Left lung (tissue), 4 donors: ENCODE measurements at regions not wholly inside any gene's neighbourhood (a gene's known extent, or its start where the extent isn't known, plus 50 kb on each side); places are given as distances from the start of the nearest gene placed in this dataset.

Experiments
- ATAC-seq: fragments of 200-7000 bp; cut with Tn5 transposase; one replicate; pipeline ENCODE4 v1.9.1; 2020; ENCODE audit warnings: moderate library complexity
- DNase-seq, 4 donors: peaks; one replicate each; pipeline ENCODE4 v3.0.0-alpha.2; 2013 to 2020
- H3K27ac ChIP-seq, 2 donors: fragments of 200-600 bp; sonication (generic) in 1 of 2; one replicate each; pipeline versions ENCODE4 v1.5.0 to v1.8.0; 2020 to 2021
- H3K27me3 ChIP-seq, 2 donors: fragments of 200-600 bp; sonication (generic) in 1 of 2; one replicate each; pipeline versions ENCODE4 v1.5.0 to v1.8.0; 2020 to 2021
- H3K36me3 ChIP-seq, 2 donors: fragments of 200-600 bp; sonication (generic) in 1 of 2; one replicate each; pipeline versions ENCODE4 v1.5.0 to v1.8.0; 2020 to 2021
- H3K4me1 ChIP-seq, 2 donors: fragments of 200-600 bp; one replicate each; pipeline ENCODE4 v1.8.0; 2021
- H3K4me3 ChIP-seq, 2 donors: fragments of 200-600 bp; sonication (generic) in 1 of 2; one replicate each; pipeline versions ENCODE4 v1.5.0 to v1.8.0; 2020 to 2021; ENCODE audit warnings: mild to moderate bottlenecking in 1 of 2
- H3K9me3 ChIP-seq, 2 donors: fragments of 200-600 bp; sonication (generic) in 1 of 2; one replicate each; pipeline versions ENCODE4 v1.5.0 to v1.8.0; 2020 to 2021
- intact Hi-C, 2 donors: fragments of 100-400 bp; cut with DNase I; formaldehyde crosslinking; loops; one replicate each; pipeline versions ENCODE4 v1.11.2 to v1.14.2; 2022
- TF ChIP-seq, protein P1 (sequence below), 2 donors: fragments of 200-600 bp; sonication (generic) in 1 of 2; IDR thresholded peaks; one replicate each; pipeline versions ENCODE4 v1.5.0 to v1.8.0; 2021; ENCODE audit warnings: antibody characterized with exemption in 2 of 2
- donor health status: DM: no; HTN: yes; CAD: no.
- donor health status: DM: no; HTN: no; CAD: no.

DNA sequence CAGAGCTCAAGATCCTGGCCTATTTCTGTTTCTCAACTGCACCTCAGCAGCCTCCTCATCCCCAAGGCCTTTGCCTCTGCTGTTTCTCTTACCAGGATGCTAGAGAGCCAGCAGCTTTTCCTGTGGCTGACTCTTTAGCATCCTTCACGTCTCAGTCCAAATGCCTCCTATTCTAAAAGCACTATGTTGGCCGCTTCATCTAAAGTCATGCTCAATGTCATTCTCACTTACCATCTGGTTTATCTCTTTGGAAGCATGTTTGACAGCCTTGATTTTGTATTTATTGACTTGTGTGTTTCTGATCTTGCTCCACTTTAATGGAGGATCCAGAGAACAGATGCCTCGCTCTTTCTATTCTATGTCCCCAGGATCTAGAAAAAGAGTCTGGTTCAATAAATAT is 351.8 kb upstream of the CDH11 start:
- TF ChIP-seq, protein P1, sequence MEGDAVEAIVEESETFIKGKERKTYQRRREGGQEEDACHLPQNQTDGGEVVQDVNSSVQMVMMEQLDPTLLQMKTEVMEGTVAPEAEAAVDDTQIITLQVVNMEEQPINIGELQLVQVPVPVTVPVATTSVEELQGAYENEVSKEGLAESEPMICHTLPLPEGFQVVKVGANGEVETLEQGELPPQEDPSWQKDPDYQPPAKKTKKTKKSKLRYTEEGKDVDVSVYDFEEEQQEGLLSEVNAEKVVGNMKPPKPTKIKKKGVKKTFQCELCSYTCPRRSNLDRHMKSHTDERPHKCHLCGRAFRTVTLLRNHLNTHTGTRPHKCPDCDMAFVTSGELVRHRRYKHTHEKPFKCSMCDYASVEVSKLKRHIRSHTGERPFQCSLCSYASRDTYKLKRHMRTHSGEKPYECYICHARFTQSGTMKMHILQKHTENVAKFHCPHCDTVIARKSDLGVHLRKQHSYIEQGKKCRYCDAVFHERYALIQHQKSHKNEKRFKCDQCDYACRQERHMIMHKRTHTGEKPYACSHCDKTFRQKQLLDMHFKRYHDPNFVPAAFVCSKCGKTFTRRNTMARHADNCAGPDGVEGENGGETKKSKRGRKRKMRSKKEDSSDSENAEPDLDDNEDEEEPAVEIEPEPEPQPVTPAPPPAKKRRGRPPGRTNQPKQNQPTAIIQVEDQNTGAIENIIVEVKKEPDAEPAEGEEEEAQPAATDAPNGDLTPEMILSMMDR (IDR thresholded peaks at IDR 0.05) = no peak
- ATAC-seq (no peak), DNase-seq (no peak)
- Histone ChIP-seq H3K27ac (no peak overlapping the region), H3K4me1 (no peaks in the 10 kb centered on the region), H3K4me3 (no peak overlapping the region), H3K9me3 (no peaks in the 10 kb centered on the region), H3K27me3 (no peaks in the 10 kb centered on the region), H3K36me3 (no peaks in the 10 kb centered on the region)
- intact Hi-C loops = no loop called here

DNA sequence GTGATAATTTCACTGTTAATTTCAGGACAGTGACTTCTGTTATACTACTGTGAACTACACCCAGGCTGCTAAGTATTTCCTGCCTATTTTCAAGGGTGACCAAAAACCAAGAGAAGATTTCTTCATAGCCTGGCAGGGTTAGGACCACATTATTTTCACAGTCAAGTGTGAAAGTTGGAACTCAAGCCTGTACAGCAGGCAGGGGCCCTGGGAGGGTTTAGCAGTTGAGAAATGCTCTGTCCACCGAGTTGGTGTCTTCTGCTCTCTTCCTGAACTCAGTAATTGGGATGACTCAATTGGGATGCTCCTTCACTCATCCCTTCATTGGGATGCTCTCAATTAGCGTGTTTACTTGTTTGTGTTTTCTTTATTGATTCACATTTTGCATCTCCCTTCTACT is 347.3 kb upstream of the CDH11 start:
- Histone ChIP-seq H3K36me3 (no peaks in the 10 kb centered on the region), H3K4me1 (no peaks in the 10 kb centered on the region), H3K27ac (no peak overlapping the region), H3K4me3 (no peak overlapping the region), H3K27me3 (no peaks in the 10 kb centered on the region), H3K9me3 (no peaks in the 10 kb centered on the region)
- DNase-seq (no peak), ATAC-seq (no peak)
- intact Hi-C loops = no loop called here
- TF ChIP-seq, protein P1 (IDR thresholded peaks at IDR 0.05) = no peak

DNA sequence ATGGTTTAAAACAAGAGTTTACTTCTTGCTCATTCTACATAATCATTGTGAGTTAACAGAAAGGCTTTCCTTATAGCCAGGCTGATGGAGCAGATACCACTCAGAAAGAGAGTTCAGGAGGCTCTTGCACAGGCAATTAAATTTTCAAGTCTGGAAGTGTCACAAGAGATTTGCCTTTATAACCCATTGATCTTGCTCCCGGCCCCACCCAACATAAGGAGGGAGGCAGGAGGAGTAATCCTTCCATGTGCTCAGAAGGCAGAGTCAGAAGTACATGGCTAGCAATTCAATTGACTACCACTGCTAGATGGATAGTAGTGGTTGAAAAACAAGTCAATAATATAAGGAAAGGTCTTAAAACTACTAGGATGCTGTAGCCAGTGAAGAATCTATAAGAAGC is 346.3 kb upstream of the CDH11 start:
- intact Hi-C loops = no loop called here
- Histone ChIP-seq H3K27ac (no peak overlapping the region), H3K4me3 (no peak overlapping the region), H3K9me3 (no peaks in the 10 kb centered on the region), H3K4me1 (no peaks in the 10 kb centered on the region), H3K27me3 (no peaks in the 10 kb centered on the region), H3K36me3 (no peaks in the 10 kb centered on the region)
- ATAC-seq = no peak
- TF ChIP-seq, protein P1 (IDR thresholded peaks at IDR 0.05) = no peak
- no peak for DNase-seq

DNA sequence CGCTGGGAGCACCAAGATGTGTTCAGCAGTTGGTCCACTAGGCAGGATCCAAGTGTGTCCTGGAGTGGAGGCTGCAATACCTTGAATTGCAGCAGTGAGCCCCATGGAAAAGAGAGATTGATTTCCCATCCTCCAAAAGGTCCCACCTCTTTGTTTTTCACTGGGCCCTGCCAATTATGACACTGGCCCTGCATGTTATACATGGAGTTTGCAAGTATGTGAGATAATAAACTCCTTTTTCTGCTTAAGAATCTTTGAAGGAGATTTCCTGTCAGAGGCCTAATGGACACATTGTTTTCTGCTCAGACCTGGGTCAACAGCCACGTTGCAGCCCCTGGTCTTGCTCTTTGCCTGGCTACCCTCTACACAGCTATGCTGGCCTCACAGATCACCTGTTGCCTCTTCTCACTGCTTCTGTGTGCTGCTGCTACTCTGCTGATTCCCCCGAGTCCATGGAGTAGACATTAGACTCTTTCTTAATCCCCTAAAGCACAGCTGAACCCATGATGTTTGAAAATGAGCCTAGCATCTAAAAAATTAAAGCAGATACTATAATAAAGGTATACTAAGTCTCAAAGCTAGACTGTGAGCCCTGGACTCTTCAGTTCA is 341.9 kb upstream of the CDH11 start:
- Histone ChIP-seq H3K27me3 (no peaks in the 10 kb centered on the region), H3K27ac (no peak overlapping the region), H3K9me3 (no peaks in the 10 kb centered on the region), H3K4me3 (no peak overlapping the region), H3K36me3 (no peaks in the 10 kb centered on the region), H3K4me1 (no peaks in the 10 kb centered on the region)
- intact Hi-C loops = no loop called here
- ATAC-seq = no peak
- TF ChIP-seq, protein P1 (IDR thresholded peaks at IDR 0.05) = no peak
- no peak for DNase-seq

DNA sequence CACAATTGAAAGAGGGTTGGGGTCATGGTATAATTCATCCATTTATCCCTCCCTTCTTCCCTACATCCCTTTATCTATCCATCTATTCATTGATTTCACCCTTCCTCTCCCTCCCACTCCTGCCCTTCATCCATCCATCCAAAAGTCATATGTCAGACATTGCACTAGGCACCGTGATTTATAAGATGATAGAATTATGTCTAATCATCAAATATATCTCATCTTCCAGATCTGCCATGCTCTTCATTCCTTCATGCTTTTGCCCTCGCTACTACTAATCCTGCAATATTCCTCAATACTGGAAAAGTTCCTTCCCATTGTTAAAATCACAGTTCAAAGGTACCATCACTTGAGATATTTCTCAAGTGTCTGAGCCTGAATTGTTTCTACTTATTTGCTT is 335.2 kb upstream of the CDH11 start:
- TF ChIP-seq, protein P1 (IDR thresholded peaks at IDR 0.05) = no peak
- Histone ChIP-seq H3K9me3 (peaks cover 0 to 1% of the 10 kb centered on the region in 2 donors), H3K4me3 (no peak overlapping the region), H3K36me3 (no peaks in the 10 kb centered on the region), H3K27ac (no peak overlapping the region), H3K4me1 (no peaks in the 10 kb centered on the region), H3K27me3 (no peaks in the 10 kb centered on the region)
- ATAC-seq (no peak), DNase-seq (no peak)
- intact Hi-C loops = no loop called here
